ENCODE measurements at regions not wholly inside any gene's neighbourhood (a gene's known extent, or its start where the extent isn't known, plus 50 kb on each side); places are given as distances from the start of the nearest gene placed in this dataset.

- in situ Hi-C loops (cut with MboI; ENCODE audit: low sequenced_read_pairs): no loop called here
Observed at GRCh38 chr12:115412831-115413230, 728.9 kb upstream of the TBX3 start.

- in situ Hi-C loops (cut with MboI; ENCODE audit: low sequenced_read_pairs): no loop called here
Observed at GRCh38 chr12:115411121-115411520, 727.1 kb upstream of the TBX3 start.

DNA sequence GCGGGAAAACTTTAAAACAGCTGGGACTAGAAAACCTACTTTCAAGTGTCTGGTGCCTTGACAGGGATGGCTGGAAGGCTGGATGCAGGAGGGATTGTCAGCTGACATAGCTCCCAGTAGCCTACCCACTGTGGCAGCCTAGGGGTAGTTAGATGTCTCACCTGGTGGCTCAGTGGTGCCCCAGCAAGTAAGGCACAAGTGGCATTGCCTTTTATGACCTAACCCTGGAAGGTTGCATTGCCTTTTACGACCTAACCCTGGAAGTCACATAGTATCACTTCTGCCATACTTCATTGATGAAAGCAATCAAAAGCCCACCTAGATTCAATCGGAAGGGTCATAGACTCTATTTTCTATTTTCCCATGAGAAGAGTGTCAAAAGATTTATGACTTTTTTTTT, 724.7 kb upstream of the TBX3 start:
- in situ Hi-C loops (cut with MboI; ENCODE audit: low sequenced_read_pairs): no loop called here

GRCh38 chr12:115407723-115408122, 723.7 kb upstream of the TBX3 start:
- in situ Hi-C loops (cut with MboI; ENCODE audit: low sequenced_read_pairs): no loop called here

GRCh38 chr12:115407036-115407435, 723.1 kb upstream of the TBX3 start:
- in situ Hi-C loops (cut with MboI; ENCODE audit: low sequenced_read_pairs): no loop called here

DNA sequence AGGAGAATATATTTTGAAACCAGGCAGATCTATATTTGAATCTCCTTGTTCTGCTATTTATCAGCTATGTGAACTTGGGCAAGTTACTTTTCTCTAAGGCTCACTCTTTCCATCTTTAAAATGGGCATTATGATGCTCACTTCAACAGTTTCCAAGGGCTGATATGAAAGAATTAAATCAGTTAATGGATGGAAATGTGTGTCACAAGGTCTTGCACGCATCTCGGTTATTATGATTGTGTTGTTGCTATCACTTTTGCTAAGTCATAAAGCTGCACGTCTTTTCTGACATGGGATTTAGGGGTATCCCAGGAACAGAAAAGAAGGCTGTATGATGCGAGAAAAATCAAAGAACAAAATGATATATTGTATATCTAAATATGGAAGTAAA, 721.5 kb upstream of the TBX3 start:
- in situ Hi-C loops (cut with MboI; ENCODE audit: low sequenced_read_pairs): no loop called here

DNA sequence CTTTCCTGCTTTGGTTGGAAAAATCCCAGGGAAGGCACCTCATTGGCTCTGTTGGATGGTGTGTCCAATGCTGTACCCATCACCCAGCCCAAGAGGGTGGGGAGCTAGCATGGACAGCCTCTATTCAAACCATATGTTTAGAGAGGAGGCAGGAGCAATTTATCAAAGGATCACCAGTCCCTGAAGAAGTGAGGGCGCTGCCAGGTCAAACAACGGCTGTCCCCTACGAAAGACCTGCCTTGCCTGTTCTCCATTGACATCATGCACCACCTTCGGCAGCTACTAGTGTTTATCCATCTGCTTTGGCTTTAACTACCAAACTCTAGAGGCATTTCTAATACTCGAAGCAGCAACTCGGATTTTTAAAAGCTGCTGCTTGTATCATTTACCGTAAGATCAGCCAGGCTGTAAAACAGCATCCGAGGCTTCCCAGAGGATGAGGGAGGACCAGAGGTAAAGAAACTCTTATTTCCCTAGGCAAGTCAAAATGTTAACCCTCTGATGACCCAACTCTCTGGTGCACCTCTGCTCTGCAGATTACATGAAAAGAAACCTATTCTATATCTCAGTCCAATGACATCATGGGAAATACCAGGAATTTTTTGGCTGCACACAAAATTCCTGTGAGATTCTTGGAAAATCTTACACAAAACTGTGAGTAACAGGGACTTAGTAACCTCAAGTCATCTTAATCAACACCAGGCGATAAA, 720.9 kb upstream of the TBX3 start:
- in situ Hi-C loops (cut with MboI; ENCODE audit: low sequenced_read_pairs): no loop called here

DNA sequence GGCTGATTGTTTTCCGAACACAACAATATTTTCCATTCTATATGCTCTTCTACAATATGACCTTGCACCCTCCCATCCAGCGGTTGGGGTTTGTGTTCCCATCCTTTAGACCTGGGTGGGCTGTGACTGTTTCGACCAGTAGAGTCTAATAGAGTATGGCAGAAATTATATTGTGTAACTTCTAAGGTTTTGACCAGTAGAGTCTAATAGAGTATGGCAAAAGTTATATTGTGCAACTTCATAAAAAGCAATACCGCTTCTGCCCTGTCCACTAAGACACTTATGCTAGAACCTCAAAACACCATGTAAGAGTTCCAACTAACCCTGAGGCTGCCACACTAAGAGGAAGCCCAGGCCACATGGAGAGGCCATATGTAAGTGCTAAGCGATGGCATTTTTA, 719.7 kb upstream of the TBX3 start:
- in situ Hi-C loops (cut with MboI; ENCODE audit: low sequenced_read_pairs): no loop called here

- in situ Hi-C loops (cut with MboI; ENCODE audit: low sequenced_read_pairs): no loop called here
Observed at GRCh38 chr12:115403253-115403652, 719.3 kb upstream of the TBX3 start.

DNA sequence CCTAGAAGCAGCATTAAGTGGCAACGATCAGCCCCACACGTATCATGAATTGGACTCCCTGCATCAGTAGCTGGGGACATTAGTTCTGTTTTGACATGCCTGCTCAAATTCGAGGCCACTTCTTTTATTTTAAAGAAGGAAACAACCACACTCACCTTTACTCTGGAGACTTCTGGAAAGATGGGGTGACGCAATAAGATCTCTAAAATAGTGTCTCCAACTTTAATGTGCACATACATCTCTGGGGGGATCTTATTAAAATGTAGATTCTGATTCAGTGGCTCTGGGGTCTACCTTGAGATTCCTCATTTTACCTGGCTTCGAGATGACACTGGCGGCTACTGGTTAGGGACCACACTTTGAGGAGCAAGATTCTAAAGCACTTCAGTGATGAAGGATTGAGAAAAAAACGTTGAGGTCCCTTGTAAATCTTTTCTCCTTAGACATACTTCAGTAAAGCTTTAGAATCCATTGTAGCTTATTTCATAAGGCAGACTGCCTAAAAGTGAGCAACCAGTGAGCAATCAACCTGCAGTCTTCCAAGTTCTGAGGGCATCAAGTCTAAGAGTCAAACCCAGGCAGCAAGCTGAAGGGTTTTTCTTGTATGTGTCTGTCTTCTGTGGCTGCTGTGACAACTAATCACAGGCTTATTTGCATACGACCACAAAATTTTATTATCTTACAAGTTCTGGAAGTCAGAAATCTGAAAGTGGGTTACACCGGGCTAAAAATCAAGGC, 718.6 kb upstream of the TBX3 start:
- in situ Hi-C loops (cut with MboI; ENCODE audit: low sequenced_read_pairs): no loop called here

- in situ Hi-C loops (cut with MboI; ENCODE audit: low sequenced_read_pairs): no loop called here
Observed at GRCh38 chr12:115401761-115402160, 717.8 kb upstream of the TBX3 start.

DNA sequence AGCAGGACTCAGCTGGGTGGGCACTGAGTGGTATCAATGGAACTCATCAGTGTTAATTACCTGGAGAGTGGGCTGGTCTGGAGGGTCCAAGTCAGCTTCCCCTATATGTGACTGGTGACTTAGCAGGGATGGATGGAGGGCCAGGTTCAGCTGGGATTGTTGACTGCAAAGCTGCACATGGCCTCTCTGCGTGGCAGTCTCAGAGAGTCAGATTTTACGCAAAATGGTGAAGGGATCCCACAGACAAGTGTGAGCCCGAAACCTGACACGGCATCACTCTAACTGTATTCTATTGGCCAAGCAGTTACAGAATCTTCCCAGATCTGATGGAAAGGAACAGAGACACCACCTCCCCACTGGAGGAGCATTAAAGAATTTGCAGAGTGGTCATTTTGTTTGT, 716.0 kb upstream of the TBX3 start:
- in situ Hi-C loops (cut with MboI; ENCODE audit: low sequenced_read_pairs): no loop called here

DNA sequence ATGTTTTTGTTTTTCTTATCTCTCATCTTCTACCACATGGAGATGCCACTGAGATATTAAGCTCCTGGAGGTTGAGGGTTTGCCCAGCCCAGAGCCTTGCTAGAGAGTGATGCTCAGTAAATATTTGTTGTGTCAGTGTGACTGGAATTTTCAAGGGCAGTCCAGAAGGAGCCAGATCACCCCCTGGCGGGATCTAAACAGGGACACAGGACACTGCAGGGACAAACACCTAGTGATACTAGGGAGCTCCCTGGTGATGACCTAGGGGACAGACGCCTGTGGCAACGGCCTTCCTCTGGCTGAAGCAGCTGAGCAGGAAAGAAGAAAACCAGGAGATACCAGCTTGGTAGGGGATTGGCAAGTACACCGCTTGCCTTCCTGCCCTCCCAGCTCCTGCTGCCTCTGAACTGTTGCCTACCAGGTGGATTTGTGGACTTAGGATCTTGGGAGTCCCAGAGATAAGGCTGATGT, 714.4 kb upstream of the TBX3 start:
- in situ Hi-C loops (cut with MboI; ENCODE audit: low sequenced_read_pairs): no loop called here

GRCh38 chr12:115396567-115396966, 712.6 kb upstream of the TBX3 start:
- in situ Hi-C loops (cut with MboI; ENCODE audit: low sequenced_read_pairs): no loop called here

DNA sequence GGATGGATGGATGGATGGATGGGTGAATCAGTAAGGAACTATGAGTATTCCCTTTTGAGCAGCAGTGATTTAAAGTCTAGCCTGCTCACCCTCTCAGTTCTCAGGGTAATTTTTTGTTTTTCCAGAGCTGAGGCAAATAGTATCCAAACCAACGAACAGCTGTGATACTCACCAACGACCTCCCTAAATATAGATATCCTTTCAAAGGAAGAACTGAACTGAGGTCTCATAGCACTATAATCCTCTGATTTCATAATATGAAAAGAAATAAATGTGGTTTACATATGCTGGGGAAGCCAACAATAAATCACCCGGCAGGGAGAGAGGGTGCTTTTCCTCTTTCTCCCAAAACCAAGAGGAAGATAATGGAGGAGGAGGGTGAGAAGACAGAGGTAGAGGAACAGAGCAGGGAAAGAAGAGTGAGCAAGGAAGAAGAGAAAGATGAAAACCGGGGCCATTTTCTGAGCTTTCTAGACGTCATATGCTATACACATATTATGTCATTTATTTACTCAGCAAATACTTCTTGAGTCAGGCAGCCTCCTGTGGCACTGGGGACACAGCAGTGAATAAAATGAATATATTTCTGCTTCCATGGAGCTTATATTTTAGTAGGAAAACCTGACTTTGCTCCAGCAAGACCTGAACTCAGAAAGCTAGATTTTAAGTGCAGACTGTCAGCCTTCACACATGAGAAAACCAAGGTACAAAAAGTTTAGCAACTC, 710.7 kb upstream of the TBX3 start:
- in situ Hi-C loops (cut with MboI; ENCODE audit: low sequenced_read_pairs): no loop called here

DNA sequence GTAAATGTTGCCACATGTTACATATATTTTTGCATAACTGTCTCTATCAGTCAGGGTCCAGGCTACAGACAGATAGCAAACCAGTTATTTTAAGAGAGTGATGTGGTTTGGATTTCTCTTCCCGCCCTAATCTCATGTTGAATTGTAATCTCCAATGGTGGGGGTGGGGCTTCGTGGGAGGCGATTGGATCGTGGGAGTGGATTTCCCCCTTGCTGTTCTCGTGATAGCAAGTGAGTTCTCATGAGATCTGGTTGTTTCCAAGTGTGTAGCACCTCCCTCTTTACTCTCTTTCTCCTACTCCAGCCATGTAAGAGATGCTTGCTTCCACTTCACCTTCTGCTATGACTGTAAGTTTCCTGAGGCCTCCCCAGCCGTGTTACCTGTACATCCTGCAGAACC, 704.2 kb upstream of the TBX3 start:
- in situ Hi-C loops (cut with MboI; ENCODE audit: low sequenced_read_pairs): no loop called here

GRCh38 chr12:115387467-115387901, 703.5 kb upstream of the TBX3 start:
- in situ Hi-C loops (cut with MboI; ENCODE audit: low sequenced_read_pairs): no loop called here

DNA sequence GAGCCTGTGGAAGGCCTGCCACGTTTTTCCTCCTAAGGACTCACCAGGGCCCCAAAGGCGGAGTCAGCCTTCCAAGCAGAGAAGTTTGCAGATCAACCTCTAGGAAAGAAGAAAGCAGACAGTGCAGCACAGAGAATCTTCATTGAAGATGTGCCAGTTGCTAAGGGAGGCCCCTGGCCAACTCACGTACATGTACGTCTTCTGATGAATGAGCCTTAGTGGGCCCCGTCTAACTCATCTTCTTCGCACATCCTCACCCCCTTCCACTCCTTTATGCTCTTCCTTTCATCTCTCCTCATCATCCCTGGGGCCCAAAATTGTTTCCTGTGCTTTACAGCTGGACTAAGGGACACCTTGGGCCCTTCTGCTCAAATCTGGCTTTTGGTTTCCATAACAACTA, 703.0 kb upstream of the TBX3 start:
- in situ Hi-C loops (cut with MboI; ENCODE audit: low sequenced_read_pairs): no loop called here

- in situ Hi-C loops (cut with MboI; ENCODE audit: low sequenced_read_pairs): no loop called here
Observed at GRCh38 chr12:115385141-115385540, 701.2 kb upstream of the TBX3 start.

DNA sequence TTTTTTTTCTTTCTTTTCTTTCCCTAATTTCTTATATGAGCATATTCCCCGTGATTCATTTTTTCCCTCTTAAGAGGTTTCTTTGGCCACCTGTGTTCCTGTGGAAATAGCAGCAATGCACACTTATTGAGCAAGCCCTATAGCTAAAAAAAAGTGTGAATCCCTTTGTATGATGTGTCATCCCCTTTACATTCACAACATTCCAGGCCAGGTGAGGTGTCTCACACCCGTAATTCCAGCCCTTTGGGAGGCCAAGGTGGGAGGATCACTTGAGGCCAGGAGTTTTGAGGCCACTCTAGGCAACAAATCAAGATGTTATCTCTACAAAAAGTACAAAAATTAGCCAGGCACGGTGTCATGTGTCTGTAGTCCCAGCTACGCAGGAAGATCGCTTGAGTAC, 700.4 kb upstream of the TBX3 start:
- in situ Hi-C loops (cut with MboI; ENCODE audit: low sequenced_read_pairs): no loop called here

DNA sequence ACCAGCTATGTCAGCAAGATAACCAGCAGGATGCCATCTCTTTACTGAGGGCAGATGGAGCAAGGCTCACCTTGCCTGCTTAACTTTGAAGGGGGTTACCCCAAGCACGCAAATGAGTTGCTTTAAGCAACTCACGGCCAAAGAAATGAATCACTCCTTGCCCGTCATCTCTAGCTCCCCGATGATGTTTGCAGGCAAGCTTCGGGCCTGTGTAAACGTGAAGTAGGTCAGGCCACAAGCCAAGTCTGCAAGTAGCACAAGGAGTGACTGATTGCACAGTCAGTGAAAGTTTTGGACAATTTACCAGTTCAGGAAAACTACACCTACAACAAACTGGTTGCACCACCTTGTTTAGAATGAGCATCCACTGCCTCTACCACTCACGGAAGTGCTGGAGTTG, 699.7 kb upstream of the TBX3 start:
- in situ Hi-C loops (cut with MboI; ENCODE audit: low sequenced_read_pairs): no loop called here

- in situ Hi-C loops (cut with MboI; ENCODE audit: low sequenced_read_pairs): no loop called here
Observed at GRCh38 chr12:115382681-115383080, 698.7 kb upstream of the TBX3 start.

All from HL-60/S4 (cell line).